ENCODE measurements at regions not wholly inside any gene's neighbourhood (a gene's known extent, or its start where the extent isn't known, plus 50 kb on each side); places are given as distances from the start of the nearest gene placed in this dataset.

DNA sequence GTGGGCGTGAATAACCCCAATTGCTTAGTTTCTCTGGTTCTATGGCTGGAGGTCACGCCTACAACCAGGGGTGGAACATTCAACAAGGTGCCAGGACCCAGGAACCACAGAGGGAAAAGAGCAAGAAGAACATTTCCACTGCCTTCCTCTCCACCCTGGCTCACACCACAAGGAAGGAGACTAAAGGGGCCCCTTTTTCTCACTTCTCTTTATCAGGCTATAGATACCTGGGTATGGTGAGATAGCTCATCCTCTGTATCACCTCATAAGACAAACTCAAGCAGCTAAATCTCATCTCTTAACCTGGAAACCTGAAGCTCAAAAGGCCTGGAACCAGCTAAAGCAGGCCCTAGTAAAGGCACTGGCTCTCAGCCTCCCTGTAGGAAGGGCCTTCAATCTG, 438.8 kb upstream of the OLFM3 start:
- Histone ChIP-seq H3K4ac (ENCODE audit: low read depth, low read length) (no peak overlapping the region), H3K27ac (ENCODE audit: insufficient read length, low read depth, low read length) (no peak overlapping the region), H4K91ac (ENCODE audit: insufficient read length, low read depth, low read length) (no peak overlapping the region), H4K5ac (ENCODE audit: insufficient read length, low read depth, low read length) (no peak overlapping the region), H2AK5ac (ENCODE audit: insufficient read length, low read length) (no peak overlapping the region), H2BK5ac (ENCODE audit: insufficient read length, low read length) (no peak overlapping the region), H2AFZ (ENCODE audit: low read length) (no peak overlapping the region), H3K9me3 (ENCODE audit: control insufficient read depth, low read depth, low read length) (no peaks in the 10 kb centered on the region), H2BK15ac (ENCODE audit: low read depth, low read length) (no peak overlapping the region), H2BK20ac (ENCODE audit: low read depth, low read length, poor library complexity, severe bottlenecking) (no peak overlapping the region), H3K79me2 (ENCODE audit: insufficient read depth, low read length) (no peaks in the 10 kb centered on the region), H3K23me2 (ENCODE audit: insufficient read length, low read depth, low read length, poor library complexity, severe bottlenecking) (no peaks in the 10 kb centered on the region), H3K4me1 (ENCODE audit: insufficient read depth, low read length) (no peaks in the 10 kb centered on the region), H3K9ac (ENCODE audit: extremely low read depth, insufficient read length, low read length) (no peak overlapping the region), H3T11ph (ENCODE audit: low read length) (no peak overlapping the region), H2BK12ac (ENCODE audit: insufficient read length, low read depth, low read length) (no peak overlapping the region), H3K56ac (ENCODE audit: insufficient read length, low read depth, low read length) (no peak overlapping the region), H3K23ac (ENCODE audit: insufficient read length, low read depth, low read length) (no peak overlapping the region), H2BK120ac (ENCODE audit: low read depth, low read length, poor library complexity, severe bottlenecking) (no peak overlapping the region), H4K8ac (replicated peaks; ENCODE audit: insufficient read length, low read depth, low read length) (no peak overlapping the region), H3K4me2 (ENCODE audit: insufficient read depth, insufficient read length, low read length) (no peak overlapping the region), H3K14ac (ENCODE audit: insufficient read depth, low read length) (no peak overlapping the region), H3K27me3 (ENCODE audit: insufficient read depth, low read length) (no peaks in the 10 kb centered on the region), H3K18ac (ENCODE audit: insufficient read length, low read depth, low read length) (no peak overlapping the region), H4K20me1 (ENCODE audit: control insufficient read depth, insufficient read depth, insufficient read length) (no peaks in the 10 kb centered on the region), H3K79me1 (ENCODE audit: insufficient read depth, low read depth, low read length, poor library complexity, severe bottlenecking) (no peaks in the 10 kb centered on the region)
- H3K9me3 Mint-ChIP-seq = peaks cover 1 to 9% of the 10 kb centered on the region in 2 experiments; a peak in 4 of 5 replicates
- H3K27me3 Mint-ChIP-seq (ENCODE audit: low read depth) = no peaks in the 10 kb centered on the region
- H3K27ac Mint-ChIP-seq = no peak overlapping the region
- TF ChIP-seq, protein P1, sequence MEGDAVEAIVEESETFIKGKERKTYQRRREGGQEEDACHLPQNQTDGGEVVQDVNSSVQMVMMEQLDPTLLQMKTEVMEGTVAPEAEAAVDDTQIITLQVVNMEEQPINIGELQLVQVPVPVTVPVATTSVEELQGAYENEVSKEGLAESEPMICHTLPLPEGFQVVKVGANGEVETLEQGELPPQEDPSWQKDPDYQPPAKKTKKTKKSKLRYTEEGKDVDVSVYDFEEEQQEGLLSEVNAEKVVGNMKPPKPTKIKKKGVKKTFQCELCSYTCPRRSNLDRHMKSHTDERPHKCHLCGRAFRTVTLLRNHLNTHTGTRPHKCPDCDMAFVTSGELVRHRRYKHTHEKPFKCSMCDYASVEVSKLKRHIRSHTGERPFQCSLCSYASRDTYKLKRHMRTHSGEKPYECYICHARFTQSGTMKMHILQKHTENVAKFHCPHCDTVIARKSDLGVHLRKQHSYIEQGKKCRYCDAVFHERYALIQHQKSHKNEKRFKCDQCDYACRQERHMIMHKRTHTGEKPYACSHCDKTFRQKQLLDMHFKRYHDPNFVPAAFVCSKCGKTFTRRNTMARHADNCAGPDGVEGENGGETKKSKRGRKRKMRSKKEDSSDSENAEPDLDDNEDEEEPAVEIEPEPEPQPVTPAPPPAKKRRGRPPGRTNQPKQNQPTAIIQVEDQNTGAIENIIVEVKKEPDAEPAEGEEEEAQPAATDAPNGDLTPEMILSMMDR (conservative IDR thresholded peaks at IDR 0.05) = no peak
- H3K36me3 Mint-ChIP-seq (ENCODE audit: insufficient read depth in 1 of 3, low read depth in 3 of 3) = peaks cover 0 to 1% (median 0%) of the 10 kb centered on the region in 3 experiments; a peak in 2 of 7 replicates
- WGBS (ENCODE audit: extremely low coverage, insufficient read length, low lambda C conversion rate) = no CpG with 5 or more reads among the region's 2 CpGs
- no peak overlapping the region for H3K4me3 Mint-ChIP-seq
- DNase-seq = no peak
- H3K4me1 Mint-ChIP-seq = no peaks in the 10 kb centered on the region
